SJCRH30 (cell line): ENCODE measurements at regions not wholly inside any gene's neighbourhood (a gene's known extent, or its start where the extent isn't known, plus 50 kb on each side); places are given as distances from the start of the nearest gene placed in this dataset.
A peak's percentile ranks its signal among the peaks of the same experiment; 100 is the strongest.

Source experiments
- DNase-seq, 2 experiments: peaks; one replicate each; pipeline ENCODE4 v3.0.0-alpha.2; 2015 to 2020
- H3K27ac ChIP-seq: fragments of 250-450 bp; sonication (Bioruptor Pico); 2 replicates; pipeline ENCODE4 v1.5.1; 2020; ENCODE audit warnings: mild to moderate bottlenecking, moderate library complexity
- H3K27me3 ChIP-seq: fragments of 250-450 bp; sonication (Bioruptor Pico); 2 replicates; pipeline ENCODE4 v1.5.1; 2020; ENCODE audit warnings: mild to moderate bottlenecking, moderate library complexity
- H3K36me3 ChIP-seq: fragments of 250-450 bp; sonication (Bioruptor Pico); 2 replicates; pipeline ENCODE4 v1.5.1; 2020; ENCODE audit warnings: mild to moderate bottlenecking, moderate library complexity
- H3K4me1 ChIP-seq: fragments of 250-450 bp; sonication (Bioruptor Pico); 2 replicates; pipeline ENCODE4 v1.5.1; 2020; ENCODE audit warnings: mild to moderate bottlenecking, moderate library complexity
- H3K4me3 ChIP-seq: fragments of 250-450 bp; sonication (Bioruptor Pico); 2 replicates; pipeline ENCODE4 v1.5.1; 2020; ENCODE audit warnings: mild to moderate bottlenecking, moderate library complexity
- H3K9me3 ChIP-seq: fragments of 250-450 bp; sonication (Bioruptor Pico); replicated peaks from 2 replicates; pipeline ENCODE4 v1.5.1; 2020; ENCODE audit warnings: mild to moderate bottlenecking, moderate library complexity

- H3K4me3 ChIP-seq = no peak overlapping the region
- H3K4me1 ChIP-seq = no peaks in the 10 kb centered on the region
- no peak for DNase-seq
- no peaks in the 10 kb centered on the region for H3K36me3 ChIP-seq
- H3K27me3 ChIP-seq = no peaks in the 10 kb centered on the region
- no peaks in the 10 kb centered on the region for H3K9me3 ChIP-seq
- H3K27ac ChIP-seq = no peak overlapping the region
These were observed 208.9 kb upstream of the ARHGEF9 start for GRCh38 chrX:63993936-63994335.

- no peak overlapping the region for H3K27ac ChIP-seq
These were observed 200.9 kb upstream of the ARHGEF9 start for GRCh38 chrX:63985906-63986305.

GRCh38 chrX:63979480-63979879 is 194.5 kb upstream of the ARHGEF9 start:
- Histone ChIP-seq H3K9me3 (no peaks in the 10 kb centered on the region), H3K27ac (no peak overlapping the region), H3K36me3 (no peaks in the 10 kb centered on the region), H3K4me1 (no peaks in the 10 kb centered on the region), H3K27me3 (no peaks in the 10 kb centered on the region), H3K4me3 (no peak overlapping the region)
- DNase-seq = no peak

More at GRCh38 chrX:63985906-63986305, 200.9 kb upstream of the ARHGEF9 start:
- H3K9me3 ChIP-seq = no peaks in the 10 kb centered on the region
- no peaks in the 10 kb centered on the region for H3K4me1 ChIP-seq
- no peaks in the 10 kb centered on the region for H3K27me3 ChIP-seq
- no peak overlapping the region for H3K4me3 ChIP-seq
- no peak for DNase-seq
- no peaks in the 10 kb centered on the region for H3K36me3 ChIP-seq

GRCh38 chrX:63967551-63967950 is 182.5 kb upstream of the ARHGEF9 start:
- no peaks in the 10 kb centered on the region for H3K4me1 ChIP-seq
- no peak overlapping the region for H3K4me3 ChIP-seq
- DNase-seq = no peak
- no peaks in the 10 kb centered on the region for H3K27me3 ChIP-seq
- no peak overlapping the region for H3K27ac ChIP-seq
- no peaks in the 10 kb centered on the region for H3K9me3 ChIP-seq
- no peaks in the 10 kb centered on the region for H3K36me3 ChIP-seq

GRCh38 chrX:63963095-63963784 is 178.2 kb upstream of the ARHGEF9 start:
- Histone ChIP-seq H3K4me3 (no peak overlapping the region), H3K27ac (no peak overlapping the region), H3K4me1 (no peaks in the 10 kb centered on the region), H3K9me3 (no peaks in the 10 kb centered on the region), H3K27me3 (no peaks in the 10 kb centered on the region), H3K36me3 (no peaks in the 10 kb centered on the region)
- no peak for DNase-seq

- H3K27ac ChIP-seq = no peak overlapping the region
- no peaks in the 10 kb centered on the region for H3K36me3 ChIP-seq
- H3K4me3 ChIP-seq = no peak overlapping the region
- H3K9me3 ChIP-seq = no peaks in the 10 kb centered on the region
- no peaks in the 10 kb centered on the region for H3K4me1 ChIP-seq
- DNase-seq = no peak
- no peaks in the 10 kb centered on the region for H3K27me3 ChIP-seq
These were observed 176.9 kb upstream of the ARHGEF9 start for GRCh38 chrX:63961964-63962363.

- Histone ChIP-seq H3K4me3 (no peak overlapping the region), H3K9me3 (no peaks in the 10 kb centered on the region), H3K4me1 (no peaks in the 10 kb centered on the region), H3K27ac (no peak overlapping the region), H3K27me3 (no peaks in the 10 kb centered on the region), H3K36me3 (no peaks in the 10 kb centered on the region)
- DNase-seq = no peak
These were observed 175.0 kb upstream of the ARHGEF9 start for GRCh38 chrX:63959975-63960374.

- H3K36me3 ChIP-seq = no peaks in the 10 kb centered on the region
- H3K27ac ChIP-seq = no peak overlapping the region
- H3K4me1 ChIP-seq = no peaks in the 10 kb centered on the region
- no peaks in the 10 kb centered on the region for H3K27me3 ChIP-seq
- no peak for DNase-seq
- no peaks in the 10 kb centered on the region for H3K9me3 ChIP-seq
- H3K4me3 ChIP-seq = no peak overlapping the region
These were observed 173.3 kb upstream of the ARHGEF9 start for GRCh38 chrX:63958134-63958865.

- H3K36me3 ChIP-seq = no peaks in the 10 kb centered on the region
- no peak overlapping the region for H3K4me3 ChIP-seq
- no peak overlapping the region for H3K27ac ChIP-seq
- DNase-seq = no peak
- H3K27me3 ChIP-seq = no peaks in the 10 kb centered on the region
- H3K9me3 ChIP-seq = no peaks in the 10 kb centered on the region
- H3K4me1 ChIP-seq = no peaks in the 10 kb centered on the region
These were observed 150.8 kb upstream of the ARHGEF9 start for GRCh38 chrX:63935835-63936234.

GRCh38 chrX:63934791-63935190 is 149.8 kb upstream of the ARHGEF9 start:
- no peak for DNase-seq
- H3K36me3 ChIP-seq = no peaks in the 10 kb centered on the region
- no peaks in the 10 kb centered on the region for H3K4me1 ChIP-seq
- no peaks in the 10 kb centered on the region for H3K27me3 ChIP-seq
- H3K27ac ChIP-seq = no peak overlapping the region
- H3K4me3 ChIP-seq = no peak overlapping the region
- H3K9me3 ChIP-seq = no peaks in the 10 kb centered on the region

GRCh38 chrX:63934160-63934559 is 149.1 kb upstream of the ARHGEF9 start:
- no peaks in the 10 kb centered on the region for H3K36me3 ChIP-seq
- no peak overlapping the region for H3K27ac ChIP-seq
- no peaks in the 10 kb centered on the region for H3K4me1 ChIP-seq
- no peak for DNase-seq
- no peak overlapping the region for H3K4me3 ChIP-seq
- H3K27me3 ChIP-seq = no peaks in the 10 kb centered on the region
- H3K9me3 ChIP-seq = no peaks in the 10 kb centered on the region

GRCh38 chrX:63932907-63933306 is 147.9 kb upstream of the ARHGEF9 start:
- no peak for DNase-seq
- H3K4me3 ChIP-seq = no peak overlapping the region
- H3K27me3 ChIP-seq = no peaks in the 10 kb centered on the region
- no peaks in the 10 kb centered on the region for H3K4me1 ChIP-seq
- no peak overlapping the region for H3K27ac ChIP-seq
- H3K36me3 ChIP-seq = no peaks in the 10 kb centered on the region
- no peaks in the 10 kb centered on the region for H3K9me3 ChIP-seq

GRCh38 chrX:63932006-63932405 is 147.0 kb upstream of the ARHGEF9 start:
- no peak overlapping the region for H3K27ac ChIP-seq
- DNase-seq = no peak
- no peaks in the 10 kb centered on the region for H3K27me3 ChIP-seq
- no peaks in the 10 kb centered on the region for H3K9me3 ChIP-seq
- no peak overlapping the region for H3K4me3 ChIP-seq
- H3K4me1 ChIP-seq = no peaks in the 10 kb centered on the region
- no peaks in the 10 kb centered on the region for H3K36me3 ChIP-seq

- peak; percentile 15 to 34 for DNase-seq
- Histone ChIP-seq H3K36me3 (no peaks in the 10 kb centered on the region), H3K27me3 (no peaks in the 10 kb centered on the region), H3K9me3 (no peaks in the 10 kb centered on the region), H3K4me3 (no peak overlapping the region), H3K27ac (no peak overlapping the region), H3K4me1 (no peaks in the 10 kb centered on the region)
These were observed 145.1 kb upstream of the ARHGEF9 start for GRCh38 chrX:63930140-63930539.

- Histone ChIP-seq H3K4me1 (no peaks in the 10 kb centered on the region), H3K27me3 (no peaks in the 10 kb centered on the region), H3K27ac (no peak overlapping the region), H3K9me3 (no peaks in the 10 kb centered on the region), H3K36me3 (no peaks in the 10 kb centered on the region), H3K4me3 (no peak overlapping the region)
- DNase-seq = no peak
These were observed 144.6 kb upstream of the ARHGEF9 start for GRCh38 chrX:63929608-63930007.

GRCh38 chrX:63927848-63928247 is 142.8 kb upstream of the ARHGEF9 start:
- no peaks in the 10 kb centered on the region for H3K27me3 ChIP-seq
- no peaks in the 10 kb centered on the region for H3K9me3 ChIP-seq
- no peaks in the 10 kb centered on the region for H3K36me3 ChIP-seq
- no peak overlapping the region for H3K27ac ChIP-seq
- no peak overlapping the region for H3K4me3 ChIP-seq
- DNase-seq = no peak
- H3K4me1 ChIP-seq = no peaks in the 10 kb centered on the region
